MCF 10A (cell line): ENCODE measurements at regions not wholly inside any gene's neighbourhood (a gene's known extent, or its start where the extent isn't known, plus 50 kb on each side); places are given as distances from the start of the nearest gene placed in this dataset.

ENCODE experiments used
- BruUV-seq: library from RNA; stranded (reverse); fragments of 400-500 nt; replicated peaks from 2 replicates; lab custom pipeline; 2021; lab: Mats Ljungman, UMichigan
- CTCF ChIA-PET: fragments of 300-600 bp; sonication (Branson Sonifier 250); formaldehyde crosslinking; extraction: SDS; loops from one replicate; lab custom pipeline; 2021; ENCODE audit warnings: antibody characterized with exemption, inconsistent platforms; lab: Yijun Ruan, JAX
- POLR2A ChIA-PET: fragments of 300-600, 350-650 bp; sonication (Branson Sonifier 250); formaldehyde crosslinking; extraction: SDS; loops from one replicate; lab custom pipeline; 2020; ENCODE audit warnings: antibody characterized with exemption, inconsistent platforms; lab: Yijun Ruan, JAX
- DNase-seq: peaks from one replicate; pipeline ENCODE4 v3.0.0-alpha.2; 2018; ENCODE audit not compliant: unreplicated experiment
- H3K27ac Mint-ChIP-seq: one replicate; pipeline ENCODE4 v1.8.0; 2022; ENCODE audit warnings: mild to moderate bottlenecking, low read depth, mixed read lengths; ENCODE audit not compliant: unreplicated experiment
- H3K27me3 Mint-ChIP-seq: one replicate; pipeline ENCODE4 v1.8.0; 2022; ENCODE audit warnings: mixed read lengths; ENCODE audit not compliant: insufficient read depth, unreplicated experiment
- H3K36me3 Mint-ChIP-seq: one replicate; pipeline ENCODE4 v1.8.0; 2022; ENCODE audit warnings: mild to moderate bottlenecking, moderate library complexity, mixed read lengths; ENCODE audit not compliant: insufficient read depth, unreplicated experiment
- H3K4me1 Mint-ChIP-seq: one replicate; pipeline ENCODE4 v1.8.0; 2022; ENCODE audit warnings: mixed read lengths; ENCODE audit not compliant: insufficient read depth, unreplicated experiment
- H3K4me3 Mint-ChIP-seq: one replicate; pipeline ENCODE4 v1.8.0; 2022; ENCODE audit warnings: mild to moderate bottlenecking, moderate library complexity, mixed read lengths; ENCODE audit not compliant: unreplicated experiment
- H3K9me3 Mint-ChIP-seq: one replicate; pipeline ENCODE4 v1.8.0; 2022; ENCODE audit warnings: mixed read lengths; ENCODE audit not compliant: unreplicated experiment
- CTCF ChIP-seq: fragments of 200-600 bp; IDR thresholded peaks from one replicate; pipeline ENCODE4 v1.8.0; 2022; ENCODE audit warnings: antibody characterized with exemption, mild to moderate bottlenecking; ENCODE audit not compliant: unreplicated experiment
- intact Hi-C: fragments of 100-400 bp; cut with micrococcal nuclease; formaldehyde crosslinking; loops from 2 replicates; pipeline ENCODE4 v1.14.1; 2022

- no peak for DNase-seq
- intact Hi-C loops = no loop called here
- Mint-ChIP-seq H3K27ac (no peak overlapping the region), H3K27me3 (no peaks in the 10 kb centered on the region), H3K4me1 (peaks cover 31% of the 10 kb centered on the region), H3K4me3 (no peak overlapping the region), H3K9me3 (no peaks in the 10 kb centered on the region), H3K36me3 (no peaks in the 10 kb centered on the region)
- no peak for TF ChIP-seq CTCF
- no TSS peak for BruUV-seq
- ChIA-PET CTCF (interaction anchor here (0.9 kb wide), 1 partner anchor 18 kb away, joined by 3 read pairs; no protein-coding TSS in a partner anchor), POLR2A (interaction anchor here (0.7 kb wide), 1 partner anchor 307 kb away, joined by 3 read pairs; no protein-coding TSS in a partner anchor)
These were observed 269.6 kb upstream of the PLXNA2 start for GRCh38 chr1:208513799-208514198.

- no peak for DNase-seq
- ChIA-PET POLR2A (no interaction called here), CTCF (no interaction called here)
- Mint-ChIP-seq H3K4me3 (no peak overlapping the region), H3K9me3 (no peaks in the 10 kb centered on the region), H3K27ac (no peak overlapping the region), H3K4me1 (peaks cover 19% of the 10 kb centered on the region), H3K27me3 (no peaks in the 10 kb centered on the region), H3K36me3 (no peaks in the 10 kb centered on the region)
- no TSS peak for BruUV-seq
- intact Hi-C loops = no loop called here
- TF ChIP-seq CTCF = no peak
These were observed 270.9 kb upstream of the PLXNA2 start for GRCh38 chr1:208515129-208515528.

- no peaks in the 10 kb centered on the region for H3K9me3 Mint-ChIP-seq
- H3K27me3 Mint-ChIP-seq = no peaks in the 10 kb centered on the region
- no TSS peak for BruUV-seq
- H3K4me3 Mint-ChIP-seq = no peak overlapping the region
- CTCF ChIA-PET = no interaction called here
- POLR2A ChIA-PET = no interaction called here
- intact Hi-C loops = no loop called here
- H3K36me3 Mint-ChIP-seq = no peaks in the 10 kb centered on the region
- H3K4me1 Mint-ChIP-seq = peaks cover 2% of the 10 kb centered on the region
- no peak for TF ChIP-seq CTCF
- DNase-seq = no peak
- no peak overlapping the region for H3K27ac Mint-ChIP-seq
These were observed 272.6 kb upstream of the PLXNA2 start for GRCh38 chr1:208516780-208517179.

- DNase-seq = no peak
- H3K9me3 Mint-ChIP-seq = no peaks in the 10 kb centered on the region
- ChIA-PET POLR2A (interaction anchor here (0.6 to 1.3 kb wide), 3 partner anchors 21 to 80 kb away, joined by 3 read pairs; no protein-coding TSS in a partner anchor), CTCF (interaction anchor here (1.0 to 1.4 kb wide), 2 partner anchors 28 to 682 kb away, joined by 3 to 4 read pairs; no protein-coding TSS in a partner anchor)
- H3K4me3 Mint-ChIP-seq = no peak overlapping the region
- H3K36me3 Mint-ChIP-seq = no peaks in the 10 kb centered on the region
- no peaks in the 10 kb centered on the region for H3K27me3 Mint-ChIP-seq
- intact Hi-C loops = loop anchor here (10.0 kb wide), 1 partner anchor 284 kb away; no protein-coding TSS in a partner anchor
- H3K27ac Mint-ChIP-seq = no peak overlapping the region
- no peak for TF ChIP-seq CTCF
- peaks cover 5% of the 10 kb centered on the region for H3K4me1 Mint-ChIP-seq
- no TSS peak for BruUV-seq
These were observed 276.4 kb upstream of the PLXNA2 start for GRCh38 chr1:208520438-208521099.
